Cardiac fibroblast (primary cell): ENCODE measurements at regions not wholly inside any gene's neighbourhood (a gene's known extent, or its start where the extent isn't known, plus 50 kb on each side); places are given as distances from the start of the nearest gene placed in this dataset.
A peak's percentile ranks its signal among the peaks of the same experiment; 100 is the strongest.

Source experiments
- DNase-seq, 2 donors: peaks; one replicate each; pipeline versions ENCODE4 v3.0.0 to v3.0.0-alpha.2; 2010; ENCODE audit warnings: low read depth in 2 of 2
- H3K4me3 ChIP-seq, 2 donors: replicated peaks in 1 of 2; 1 replicate in 1 of 2; 2 replicates in 1 of 2; pipeline ENCODE4 v1.5.1; 2011; ENCODE audit warnings: low read depth in 2 of 2, low read length in 2 of 2, mild to moderate bottlenecking in 2 of 2, moderate library complexity in 1 of 2
- TF ChIP-seq, protein P1 (sequence below): IDR thresholded peaks from one replicate; pipeline ENCODE4 v1.5.1; 2011; ENCODE audit warnings: low read depth, mild to moderate bottlenecking, low read length, inconsistent platforms

DNA sequence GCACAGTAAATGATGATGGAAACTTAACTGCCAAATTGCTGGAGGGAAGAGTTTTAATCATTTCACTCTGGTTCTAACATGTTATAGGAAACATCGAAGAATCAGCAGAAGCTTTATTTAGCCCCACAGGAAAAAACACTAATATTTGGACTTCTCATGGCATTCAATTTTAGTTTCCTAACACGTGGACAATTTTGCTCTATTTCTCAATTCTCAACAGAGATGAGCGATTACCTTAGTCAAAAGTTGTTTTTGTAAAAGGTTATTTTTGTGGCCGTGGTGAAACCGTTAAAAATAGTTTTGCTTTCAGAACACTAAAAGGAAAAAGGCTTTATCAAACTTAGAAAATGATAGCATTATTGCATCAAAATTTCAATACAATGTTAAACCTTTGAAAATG lies 235.2 kb downstream of the PLK2 start:
- TF ChIP-seq, protein P1, sequence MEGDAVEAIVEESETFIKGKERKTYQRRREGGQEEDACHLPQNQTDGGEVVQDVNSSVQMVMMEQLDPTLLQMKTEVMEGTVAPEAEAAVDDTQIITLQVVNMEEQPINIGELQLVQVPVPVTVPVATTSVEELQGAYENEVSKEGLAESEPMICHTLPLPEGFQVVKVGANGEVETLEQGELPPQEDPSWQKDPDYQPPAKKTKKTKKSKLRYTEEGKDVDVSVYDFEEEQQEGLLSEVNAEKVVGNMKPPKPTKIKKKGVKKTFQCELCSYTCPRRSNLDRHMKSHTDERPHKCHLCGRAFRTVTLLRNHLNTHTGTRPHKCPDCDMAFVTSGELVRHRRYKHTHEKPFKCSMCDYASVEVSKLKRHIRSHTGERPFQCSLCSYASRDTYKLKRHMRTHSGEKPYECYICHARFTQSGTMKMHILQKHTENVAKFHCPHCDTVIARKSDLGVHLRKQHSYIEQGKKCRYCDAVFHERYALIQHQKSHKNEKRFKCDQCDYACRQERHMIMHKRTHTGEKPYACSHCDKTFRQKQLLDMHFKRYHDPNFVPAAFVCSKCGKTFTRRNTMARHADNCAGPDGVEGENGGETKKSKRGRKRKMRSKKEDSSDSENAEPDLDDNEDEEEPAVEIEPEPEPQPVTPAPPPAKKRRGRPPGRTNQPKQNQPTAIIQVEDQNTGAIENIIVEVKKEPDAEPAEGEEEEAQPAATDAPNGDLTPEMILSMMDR, result no peak
- DNase-seq, result no peak
- no peak overlapping the region for H3K4me3 ChIP-seq

DNA sequence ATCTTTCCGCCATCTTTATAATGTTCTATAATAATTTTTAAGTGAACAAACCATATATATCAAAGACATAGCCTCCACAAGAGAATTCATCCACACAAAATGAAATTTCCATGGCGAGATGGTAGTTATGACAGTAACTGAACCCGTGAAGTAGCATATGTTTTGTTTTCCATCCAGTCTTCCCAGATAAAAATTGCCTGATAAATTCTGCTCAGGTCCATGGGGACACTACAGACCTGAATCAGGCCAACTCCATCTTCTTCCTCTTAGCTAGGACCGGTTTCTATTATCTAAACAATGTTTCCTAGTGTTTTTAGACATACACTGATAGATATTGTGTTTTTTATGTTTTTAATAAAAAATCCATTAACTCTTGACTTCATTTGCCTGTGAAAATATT lies 235.7 kb downstream of the PLK2 start:
- DNase-seq, result no peak
- H3K4me3 ChIP-seq, result no peak overlapping the region
- TF ChIP-seq, protein P1, result no peak

DNA sequence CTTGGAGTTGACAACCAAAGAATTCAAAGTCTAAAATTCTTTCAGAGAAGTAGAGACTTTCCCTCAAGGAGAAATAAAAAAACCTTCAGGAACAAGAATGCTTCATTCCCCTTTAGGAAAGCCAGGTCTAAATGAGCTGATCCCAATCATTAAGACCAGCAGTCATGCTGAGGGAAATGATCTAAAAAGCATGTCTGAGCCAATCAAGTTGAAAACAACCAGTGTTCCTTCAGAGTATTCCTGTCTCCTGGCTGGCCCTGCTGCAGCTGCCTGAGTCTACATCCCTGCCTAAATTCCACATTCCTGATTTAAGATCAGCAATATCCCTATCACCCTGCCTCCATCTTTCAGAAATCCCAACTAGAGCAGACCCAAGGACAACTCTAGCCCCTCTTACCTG lies 244.5 kb downstream of the PLK2 start:
- DNase-seq, result no peak
- H3K4me3 ChIP-seq, result no peak overlapping the region
- TF ChIP-seq, protein P1, result no peak

DNA sequence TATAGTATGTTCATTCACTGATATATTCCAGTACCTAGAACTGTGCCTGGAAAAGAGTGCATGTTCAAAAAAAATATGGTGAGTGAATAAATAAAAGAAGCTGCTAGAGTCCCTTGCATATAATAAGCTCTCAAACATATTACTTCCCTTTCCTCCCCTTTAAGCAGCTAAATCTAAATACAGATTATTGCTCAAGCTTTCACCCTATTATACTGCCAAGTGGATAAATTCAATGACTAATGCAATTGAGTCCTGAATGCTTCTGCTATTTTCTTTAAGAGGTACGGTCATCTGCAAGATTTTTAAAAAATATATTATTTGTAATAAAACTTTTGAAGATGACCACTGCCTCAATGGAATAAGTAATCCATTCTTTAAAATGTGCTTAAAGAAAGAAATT lies 248.4 kb downstream of the PLK2 start:
- TF ChIP-seq, protein P1, result no peak
- DNase-seq, result peak in 1 of 2 donors; percentile 11
- no peak overlapping the region for H3K4me3 ChIP-seq

DNA sequence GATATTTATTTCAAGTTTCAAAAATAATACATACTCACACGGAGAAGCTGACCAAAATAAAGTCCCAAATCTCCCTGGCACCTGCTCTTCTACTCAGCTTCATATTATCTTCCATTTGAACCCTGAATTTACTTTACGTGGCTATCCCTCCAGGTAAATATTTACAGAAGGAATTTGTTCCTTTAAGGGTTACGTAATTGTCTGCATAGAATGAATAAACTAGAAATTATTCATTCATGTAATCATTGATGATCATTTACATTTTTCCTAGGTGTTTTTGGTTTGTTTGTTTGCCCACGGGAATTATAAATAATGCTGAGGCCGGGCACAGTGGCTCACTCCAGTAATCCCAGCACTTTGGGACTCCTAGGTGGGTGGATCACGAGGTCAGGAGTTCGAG lies 251.2 kb downstream of the PLK2 start:
- DNase-seq, result no peak
- TF ChIP-seq, protein P1, result no peak
- no peak overlapping the region for H3K4me3 ChIP-seq

DNA sequence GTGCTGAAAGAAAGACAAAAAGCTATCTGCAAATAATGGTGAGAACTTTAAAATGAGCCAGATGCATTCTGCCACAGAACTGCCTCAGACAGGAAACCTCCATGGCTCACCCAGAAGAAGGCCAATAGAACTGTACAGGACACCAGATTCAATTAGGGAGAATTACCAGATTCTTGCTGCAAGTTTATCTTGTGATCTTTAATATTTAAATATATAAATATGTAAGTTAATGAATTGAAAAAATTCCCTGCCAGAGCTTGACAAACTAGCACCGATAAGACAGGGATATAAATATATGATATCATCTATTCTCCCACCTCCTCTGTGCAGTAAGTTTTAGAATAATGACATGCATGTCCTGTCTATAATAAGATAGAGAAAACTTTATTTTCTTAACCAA lies 252.8 kb downstream of the PLK2 start:
- DNase-seq, result no peak
- H3K4me3 ChIP-seq, result no peak overlapping the region
- TF ChIP-seq, protein P1, result no peak

DNA sequence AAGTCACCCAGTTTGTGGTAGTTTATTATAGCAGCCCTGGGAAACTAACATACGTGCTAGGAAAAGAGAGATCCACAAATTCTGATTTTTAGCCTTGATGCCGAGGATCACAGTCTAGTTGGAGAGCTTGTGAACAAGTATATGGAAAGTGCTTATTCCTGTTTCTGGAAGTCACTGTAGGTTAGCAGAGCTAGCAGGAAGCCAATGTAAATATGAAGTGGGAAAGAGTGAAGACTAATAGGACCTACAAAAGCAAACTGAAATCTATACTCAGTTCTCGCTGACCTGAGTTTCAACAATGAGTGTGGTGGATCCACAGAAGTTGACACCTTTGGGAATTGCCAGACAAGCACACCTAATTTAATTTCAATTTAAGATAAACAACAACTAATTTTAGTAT lies 254.9 kb downstream of the PLK2 start:
- no peak overlapping the region for H3K4me3 ChIP-seq
- DNase-seq, result no peak
- TF ChIP-seq, protein P1, result no peak
